EL (cell line): ENCODE measurements at regions not wholly inside any gene's neighbourhood (a gene's known extent, or its start where the extent isn't known, plus 50 kb on each side); places are given as distances from the start of the nearest gene placed in this dataset.
"Not testable (repeated sequence)": the region's sequence is repeated elsewhere in the genome, so short reads cannot be mapped to it uniquely, and the experiment has no call there.

Experiments used
- DNase-seq: peaks from one replicate; pipeline ENCODE4 v3.0.0-alpha.2; 2016

GRCh38 chr5:36435516-36435915, 133.8 kb upstream of the RANBP3L start:
- DNase-seq, result no peak

DNA sequence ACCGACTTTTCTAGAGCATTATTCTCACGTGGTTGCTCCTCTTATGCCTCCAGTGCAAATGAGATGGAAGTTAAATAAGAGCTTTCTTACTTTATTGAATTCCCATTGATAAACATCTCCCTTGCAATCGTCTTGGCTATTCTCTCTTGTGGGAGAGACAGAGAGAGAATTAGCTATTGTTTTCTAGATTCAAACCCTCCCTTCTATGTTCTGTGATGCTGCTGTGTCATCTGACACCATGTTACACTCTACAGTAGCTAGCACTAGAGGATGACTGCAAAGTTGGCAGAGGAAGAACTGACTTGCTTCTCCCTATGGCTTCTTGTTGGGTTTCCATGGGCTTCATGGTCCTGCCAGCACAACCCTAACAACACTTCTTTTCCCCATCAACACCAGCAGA, 134.6 kb upstream of the RANBP3L start:
- no peak for DNase-seq

GRCh38 chr5:36438765-36439561, 137.3 kb upstream of the RANBP3L start:
- DNase-seq, result no peak

- no peak for DNase-seq
Measured at GRCh38 chr5:36440300-36440699, 138.6 kb upstream of the RANBP3L start.

GRCh38 chr5:36441280-36441679, 139.6 kb upstream of the RANBP3L start:
- no peak for DNase-seq

- DNase-seq, result no peak
Measured at GRCh38 chr5:36442352-36442751, 140.7 kb upstream of the RANBP3L start.

DNA sequence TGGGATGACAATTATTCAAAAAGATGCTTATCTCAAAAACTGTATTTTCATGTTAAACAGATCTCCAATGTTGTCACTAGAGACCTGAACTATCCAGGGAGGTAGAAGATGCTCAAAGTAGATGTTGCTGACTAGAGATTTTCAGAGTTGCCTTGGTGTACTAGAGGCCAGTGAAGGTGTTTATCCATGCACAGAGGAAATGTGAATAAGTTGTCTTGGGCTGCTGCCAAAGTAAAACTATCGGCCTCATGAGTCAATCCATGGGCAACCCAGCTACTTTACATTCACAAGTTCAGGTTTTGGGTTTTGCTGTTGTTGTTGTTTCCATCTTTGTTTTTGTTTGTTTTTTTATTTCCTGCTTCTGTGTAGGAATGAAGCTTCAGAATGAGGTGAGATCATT, 141.1 kb upstream of the RANBP3L start:
- peak; percentile 50 for DNase-seq

DNA sequence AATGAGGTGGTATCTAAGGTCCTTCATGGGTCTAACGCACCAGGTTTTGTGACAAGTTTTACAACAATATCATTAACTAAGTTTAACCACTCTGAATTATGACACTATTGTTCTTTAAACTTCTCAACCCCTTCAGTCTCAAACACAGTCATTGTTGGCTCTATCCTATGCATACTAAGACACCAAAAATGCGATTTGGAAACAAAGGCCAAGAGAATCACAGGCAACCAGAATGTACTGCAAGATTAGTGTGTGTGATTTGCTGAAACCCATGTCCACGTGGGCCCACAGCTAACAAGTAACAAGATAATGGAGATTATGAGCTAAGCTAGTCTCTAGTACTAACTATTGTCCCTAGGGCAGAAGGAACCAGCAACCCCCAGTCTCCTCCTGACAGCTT, 142.2 kb upstream of the RANBP3L start:
- DNase-seq, result no peak

DNA sequence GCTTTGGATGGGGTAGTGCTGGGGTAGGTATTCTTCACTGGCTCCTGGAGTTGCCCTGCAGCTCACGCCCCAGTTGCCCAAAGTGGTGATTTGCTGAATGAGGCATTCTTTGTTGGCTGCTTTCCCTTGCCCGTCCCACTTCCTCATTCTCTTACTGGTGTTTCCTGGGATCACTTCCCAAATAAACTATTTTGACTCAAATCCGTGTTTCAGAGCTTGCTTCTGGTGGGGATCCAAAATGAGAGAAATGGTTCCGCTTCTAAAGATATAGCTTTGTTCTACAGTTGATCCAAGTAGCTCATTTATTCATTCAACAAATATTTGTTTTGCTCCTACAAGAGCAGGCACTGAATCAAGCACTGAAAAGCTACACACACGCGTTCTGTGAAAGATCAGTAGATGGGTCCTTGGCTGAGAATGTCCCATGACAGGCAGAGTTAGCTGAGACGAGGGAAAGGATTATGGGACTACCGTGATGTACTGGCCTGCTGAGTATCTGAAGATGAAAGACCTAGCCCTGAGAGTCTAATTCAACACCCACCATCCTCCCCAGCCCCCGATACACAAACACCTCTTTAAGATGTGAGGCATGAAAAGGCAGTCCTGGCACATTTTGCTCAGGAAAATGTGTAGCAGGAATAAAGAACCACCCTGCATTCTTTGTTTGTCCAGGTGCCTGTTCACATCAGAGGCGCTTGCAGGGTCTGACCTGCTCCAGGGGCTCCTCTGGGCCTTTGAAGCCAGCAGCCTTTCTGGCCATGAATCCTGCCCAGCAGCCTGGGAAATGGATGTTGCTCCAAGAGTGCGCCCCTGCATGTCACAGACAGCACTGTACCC, 143.1 kb upstream of the RANBP3L start:
- DNase-seq, result peak; percentile 35

DNA sequence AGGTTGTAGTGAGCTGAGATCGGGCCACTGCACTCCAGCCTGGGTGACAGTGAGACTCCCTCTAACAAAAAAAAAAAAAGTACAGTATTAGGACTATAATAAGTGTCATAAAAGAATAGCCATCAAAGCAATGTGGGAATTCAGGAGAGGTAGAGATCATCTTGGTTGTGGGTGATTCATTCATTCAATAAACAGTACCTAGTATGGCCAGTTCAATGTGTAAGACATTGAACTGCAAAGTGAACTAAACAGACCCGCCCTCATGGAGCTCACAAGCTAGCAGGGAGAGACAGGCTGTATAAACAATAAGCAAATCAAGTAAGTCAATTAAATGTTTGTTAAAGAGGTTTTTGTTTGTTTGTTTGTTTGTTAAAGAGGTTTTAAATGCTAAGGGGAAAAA, 146.1 kb upstream of the RANBP3L start:
- DNase-seq, result no peak

DNA sequence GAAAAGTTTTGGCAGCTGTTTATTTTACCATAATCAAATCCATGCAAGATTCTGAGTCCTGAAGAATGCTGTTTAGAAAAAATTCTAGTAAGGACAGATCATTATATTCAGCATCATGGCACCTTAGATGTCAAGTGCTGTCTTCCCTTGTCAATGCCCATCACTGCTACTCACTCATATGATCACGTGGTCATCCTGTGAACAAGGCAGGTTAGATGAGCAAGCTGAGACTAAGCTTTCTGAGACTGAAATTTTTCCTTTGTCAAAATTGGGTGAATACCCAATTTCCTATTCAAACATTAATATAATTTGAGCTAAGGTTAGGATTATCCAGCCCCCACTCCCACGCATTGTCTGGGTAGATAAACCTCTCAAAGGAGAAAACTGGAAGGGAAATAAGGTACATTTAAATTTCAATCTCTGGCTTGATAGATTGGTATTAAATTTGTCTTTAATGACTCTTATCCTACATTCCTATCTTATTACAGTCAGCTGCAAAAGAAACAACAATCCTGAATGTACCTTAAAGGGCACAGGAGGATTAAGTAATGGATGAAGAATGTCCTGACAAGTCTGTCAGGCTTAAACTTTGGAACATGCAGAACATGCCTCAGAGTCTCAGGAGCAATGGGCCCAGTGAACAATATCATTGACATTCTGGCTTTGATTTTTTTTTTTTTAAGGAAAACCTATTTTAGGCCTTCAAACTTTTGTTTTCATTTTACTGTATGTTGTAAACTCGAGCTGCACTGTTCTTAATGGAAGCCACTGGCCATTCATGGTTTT, 148.7 kb upstream of the RANBP3L start:
- DNase-seq, result peak; percentile 12

GRCh38 chr5:36452424-36453006, 150.8 kb upstream of the RANBP3L start:
- no peak for DNase-seq

DNA sequence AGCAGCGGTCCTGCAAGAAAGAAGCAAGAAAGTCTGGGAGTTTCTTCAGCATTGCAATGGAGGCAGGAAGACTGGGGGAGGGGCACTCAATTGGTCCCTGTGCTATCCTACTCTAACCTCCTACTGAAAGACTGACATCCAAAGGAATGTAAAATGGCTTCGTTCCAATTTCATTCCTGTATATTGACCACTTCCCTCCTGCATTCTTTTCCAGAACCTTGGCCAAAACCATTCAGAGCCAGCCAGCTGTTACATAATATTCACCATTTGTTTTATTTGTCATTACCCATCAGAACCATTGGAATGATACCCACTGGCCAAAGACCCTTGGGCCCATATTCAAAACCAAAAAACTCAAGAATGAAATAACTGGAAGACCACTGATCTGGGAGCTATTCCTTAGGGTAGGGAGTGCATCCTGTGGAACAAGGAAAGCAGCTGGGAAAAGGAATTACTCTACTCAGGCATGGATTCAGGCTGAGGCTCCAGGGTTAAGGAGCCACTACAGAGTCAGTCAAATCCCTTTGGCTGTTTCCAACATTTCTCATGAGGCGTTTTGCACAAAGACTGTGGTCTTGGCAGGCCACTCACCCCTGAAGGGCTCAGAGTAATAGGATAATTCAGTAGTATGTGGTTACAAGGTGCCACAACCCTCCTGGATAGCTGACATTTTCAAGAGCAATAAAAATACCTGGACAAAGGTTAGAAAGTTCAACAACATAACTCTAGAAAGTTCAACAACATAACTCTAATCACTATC, 148.7 kb upstream of the SLC1A3 start:
- DNase-seq, result peak; percentile 42

DNA sequence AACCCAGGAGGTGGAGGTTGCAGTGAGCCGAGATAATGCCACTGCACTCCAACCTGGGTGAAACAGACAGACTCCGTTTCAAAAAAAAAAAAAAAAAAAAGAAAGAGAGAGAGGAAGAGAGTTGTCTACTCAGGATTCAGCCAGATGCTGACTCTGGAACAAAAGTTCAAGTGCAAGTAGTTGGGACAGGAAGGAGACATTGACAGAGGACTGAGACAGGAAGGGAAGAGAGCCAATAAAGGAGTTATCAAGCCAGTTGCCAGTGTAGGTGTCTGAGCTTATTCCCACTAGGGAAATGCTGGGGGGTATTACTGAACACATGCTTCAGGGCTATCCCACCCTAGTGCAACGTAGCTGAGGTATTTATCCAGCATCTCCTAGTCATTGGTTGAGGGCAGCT, 147.7 kb upstream of the SLC1A3 start:
- DNase-seq, result no peak

GRCh38 chr5:36459176-36460135, 146.9 kb upstream of the SLC1A3 start:
- no peak for DNase-seq

GRCh38 chr5:36462295-36463021, 143.9 kb upstream of the SLC1A3 start:
- DNase-seq, result peak; percentile 34

DNA sequence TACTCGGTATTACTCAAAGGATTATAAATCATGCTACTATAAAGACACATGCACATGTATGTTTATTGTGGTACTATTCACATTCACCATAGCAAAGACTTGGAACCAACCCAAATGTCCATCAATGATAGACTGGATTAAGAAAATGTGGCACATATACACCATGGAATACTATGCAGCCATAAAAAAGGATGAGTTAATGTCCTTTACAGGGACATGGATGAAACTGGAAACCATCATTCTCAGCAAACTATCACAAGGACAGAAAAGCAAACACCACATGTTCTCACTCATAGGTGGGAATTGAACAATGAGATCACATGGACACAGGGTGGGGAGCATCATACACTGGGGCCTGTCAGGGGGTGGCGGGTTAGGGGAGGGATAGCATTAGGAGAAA, 130.5 kb upstream of the SLC1A3 start:
- DNase-seq, result not testable (repeated sequence)

GRCh38 chr5:36478646-36479317, 127.6 kb upstream of the SLC1A3 start:
- no peak for DNase-seq

DNA sequence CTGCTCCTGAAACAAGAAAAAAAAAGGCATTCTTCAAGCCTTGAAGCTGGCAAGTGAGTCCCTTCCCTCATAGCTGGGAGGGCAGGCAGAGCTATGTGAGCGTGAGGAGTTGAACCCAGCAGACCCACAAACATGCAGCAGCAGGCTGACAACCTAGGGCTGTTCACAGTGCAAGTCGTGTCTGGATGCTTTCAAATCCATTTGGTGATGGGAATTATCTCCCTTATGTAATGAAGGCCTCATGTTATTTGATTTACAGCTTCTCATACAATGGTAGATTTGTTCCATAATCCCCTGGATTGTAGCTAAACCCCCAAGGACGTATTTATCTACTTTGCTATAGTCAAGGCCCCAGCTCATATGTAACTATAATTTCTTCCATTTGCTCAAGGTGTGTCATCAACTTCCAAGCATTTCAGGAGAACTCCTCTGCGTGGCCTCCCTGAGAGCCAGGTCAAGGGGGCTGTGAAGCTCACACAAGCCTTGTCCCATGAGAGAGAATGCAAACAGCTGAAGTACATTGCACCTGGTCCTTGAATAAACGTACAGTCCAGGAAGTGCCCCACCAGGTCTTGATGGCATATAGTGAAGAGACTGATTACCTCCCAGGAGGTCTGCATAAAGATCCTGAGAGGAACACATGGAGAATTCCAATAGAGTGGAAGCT, 124.8 kb upstream of the SLC1A3 start:
- DNase-seq, result no peak
